RWPE2 (cell line): ENCODE measurements at regions not wholly inside any gene's neighbourhood (a gene's known extent, or its start where the extent isn't known, plus 50 kb on each side); places are given as distances from the start of the nearest gene placed in this dataset.

Experiments
- ATAC-seq: fragments of 200-7000 bp; cut with Tn5 transposase; 3 replicates; pipeline ENCODE4 v1.9.1; 2021; ENCODE audit warnings: low read depth
- DNase-seq: peaks from one replicate; pipeline ENCODE4 v3.0.0-alpha.2; 2020; ENCODE audit warnings: low spot score
- H3K27ac ChIP-seq: fragments of 450-650 bp; 2 replicates; pipeline ENCODE4 v1.5.1; 2017; ENCODE audit warnings: mild to moderate bottlenecking; ENCODE audit not compliant: poor library complexity, severe bottlenecking
- H3K27me3 ChIP-seq: fragments of 250-450 bp; sonication (Bioruptor Pico); 2 replicates; pipeline ENCODE4 v1.5.1; 2021; ENCODE audit warnings: mild to moderate bottlenecking, moderate library complexity; ENCODE audit not compliant: insufficient read depth, poor library complexity, severe bottlenecking
- H3K36me3 ChIP-seq: fragments of 250-450 bp; sonication (Bioruptor Pico); 2 replicates; pipeline ENCODE4 v1.5.1; 2020; ENCODE audit warnings: low read depth, mild to moderate bottlenecking, moderate library complexity
- H3K4me1 ChIP-seq: fragments of 250-450 bp; sonication (Bioruptor Pico); 2 replicates; pipeline ENCODE4 v1.5.1; 2021; ENCODE audit warnings: mild to moderate bottlenecking, moderate library complexity; ENCODE audit not compliant: insufficient read depth, poor library complexity, severe bottlenecking
- H3K4me3 ChIP-seq: fragments of 250-450 bp; sonication (Bioruptor Pico); 2 replicates; pipeline ENCODE4 v1.5.1; 2021; ENCODE audit warnings: mild to moderate bottlenecking, moderate library complexity; ENCODE audit not compliant: severe bottlenecking
- H3K9me3 ChIP-seq: fragments of 250-450 bp; sonication (Bioruptor Pico); 2 replicates; pipeline ENCODE4 v1.5.1; 2021; ENCODE audit warnings: mild to moderate bottlenecking, moderate library complexity; ENCODE audit not compliant: severe bottlenecking
- TF ChIP-seq, protein P1 (sequence below): fragments of 450-650 bp; IDR thresholded peaks from one replicate; pipeline ENCODE4 v1.5.1; 2017; ENCODE audit warnings: mild to moderate bottlenecking, moderate library complexity; ENCODE audit not compliant: poor library complexity, severe bottlenecking

DNA sequence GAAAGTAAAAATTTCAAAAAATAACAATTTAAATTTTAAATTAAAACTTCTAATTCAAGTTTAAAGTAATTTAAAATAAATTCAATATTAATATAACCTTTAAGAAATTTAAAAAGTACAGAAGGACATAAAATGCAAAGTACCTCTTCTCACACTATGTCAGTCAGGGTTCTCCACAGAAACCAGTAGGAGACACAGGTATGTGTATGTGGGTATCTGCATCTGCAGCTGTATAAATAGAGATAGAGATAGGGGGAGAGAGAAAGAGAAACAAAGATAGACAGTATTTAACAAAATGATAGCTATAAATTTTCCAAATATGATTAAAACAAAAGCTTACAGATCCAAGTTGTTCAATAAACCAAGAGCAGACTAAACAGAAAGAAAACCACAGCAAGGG, 190.8 kb downstream of the ERMARD start:
- TF ChIP-seq, protein P1, sequence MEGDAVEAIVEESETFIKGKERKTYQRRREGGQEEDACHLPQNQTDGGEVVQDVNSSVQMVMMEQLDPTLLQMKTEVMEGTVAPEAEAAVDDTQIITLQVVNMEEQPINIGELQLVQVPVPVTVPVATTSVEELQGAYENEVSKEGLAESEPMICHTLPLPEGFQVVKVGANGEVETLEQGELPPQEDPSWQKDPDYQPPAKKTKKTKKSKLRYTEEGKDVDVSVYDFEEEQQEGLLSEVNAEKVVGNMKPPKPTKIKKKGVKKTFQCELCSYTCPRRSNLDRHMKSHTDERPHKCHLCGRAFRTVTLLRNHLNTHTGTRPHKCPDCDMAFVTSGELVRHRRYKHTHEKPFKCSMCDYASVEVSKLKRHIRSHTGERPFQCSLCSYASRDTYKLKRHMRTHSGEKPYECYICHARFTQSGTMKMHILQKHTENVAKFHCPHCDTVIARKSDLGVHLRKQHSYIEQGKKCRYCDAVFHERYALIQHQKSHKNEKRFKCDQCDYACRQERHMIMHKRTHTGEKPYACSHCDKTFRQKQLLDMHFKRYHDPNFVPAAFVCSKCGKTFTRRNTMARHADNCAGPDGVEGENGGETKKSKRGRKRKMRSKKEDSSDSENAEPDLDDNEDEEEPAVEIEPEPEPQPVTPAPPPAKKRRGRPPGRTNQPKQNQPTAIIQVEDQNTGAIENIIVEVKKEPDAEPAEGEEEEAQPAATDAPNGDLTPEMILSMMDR = no peak
- no peaks in the 10 kb centered on the region for H3K27me3 ChIP-seq

DNA sequence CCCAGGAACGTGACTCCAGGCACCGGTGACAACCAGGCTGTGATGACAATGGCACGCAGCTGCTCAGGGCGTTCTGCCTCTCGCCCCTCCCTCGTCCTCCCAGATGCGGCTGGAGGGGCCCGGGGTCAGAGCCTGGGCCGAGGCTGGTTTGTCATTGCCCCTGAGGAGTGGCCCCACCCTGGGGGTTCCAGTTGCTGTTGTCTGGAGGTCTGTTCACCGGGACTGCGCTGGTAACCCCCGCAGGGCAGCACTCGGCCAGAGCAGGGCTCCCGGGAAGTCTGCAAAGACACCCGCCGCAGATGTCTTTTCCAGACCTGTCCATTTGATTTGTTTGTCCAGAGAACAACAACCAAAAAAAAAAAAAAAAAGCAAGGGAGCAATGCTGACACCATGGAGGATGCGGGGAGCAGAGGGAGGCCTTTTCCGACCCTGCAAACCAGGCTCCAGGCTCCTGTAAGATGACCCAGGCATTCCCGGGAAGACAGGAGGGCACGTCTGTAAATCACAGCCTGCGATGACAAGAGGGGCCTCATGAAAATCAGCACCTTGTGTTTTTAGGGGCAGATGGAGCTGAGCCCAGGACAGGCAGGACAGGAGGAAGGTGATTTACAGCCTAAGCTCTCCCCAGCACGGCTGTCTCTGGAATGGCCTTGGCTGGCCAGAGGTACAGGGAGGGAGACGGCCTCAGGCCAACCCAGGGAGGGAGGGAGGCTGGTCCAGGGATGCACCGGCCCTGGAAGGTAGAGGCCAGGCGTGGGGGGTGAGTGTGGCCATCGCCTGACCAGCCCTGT, 189.3 kb downstream of the ERMARD start:
- no peaks in the 10 kb centered on the region for H3K36me3 ChIP-seq
- no peak overlapping the region for H3K4me3 ChIP-seq
- H3K27me3 ChIP-seq = no peaks in the 10 kb centered on the region
- TF ChIP-seq, protein P1 = no peak
- H3K27ac ChIP-seq = no peak overlapping the region
- no peak for DNase-seq
- no peaks in the 10 kb centered on the region for H3K4me1 ChIP-seq
- no peak for ATAC-seq
- no peaks in the 10 kb centered on the region for H3K9me3 ChIP-seq

More for the DNA sequence above, 190.8 kb downstream of the ERMARD start:
- H3K27ac ChIP-seq = no peak overlapping the region
- ATAC-seq (no peak), DNase-seq (no peak)
- no peaks in the 10 kb centered on the region for H3K4me1 ChIP-seq
- no peak overlapping the region for H3K4me3 ChIP-seq
- H3K9me3 ChIP-seq = no peaks in the 10 kb centered on the region
- no peaks in the 10 kb centered on the region for H3K36me3 ChIP-seq

DNA sequence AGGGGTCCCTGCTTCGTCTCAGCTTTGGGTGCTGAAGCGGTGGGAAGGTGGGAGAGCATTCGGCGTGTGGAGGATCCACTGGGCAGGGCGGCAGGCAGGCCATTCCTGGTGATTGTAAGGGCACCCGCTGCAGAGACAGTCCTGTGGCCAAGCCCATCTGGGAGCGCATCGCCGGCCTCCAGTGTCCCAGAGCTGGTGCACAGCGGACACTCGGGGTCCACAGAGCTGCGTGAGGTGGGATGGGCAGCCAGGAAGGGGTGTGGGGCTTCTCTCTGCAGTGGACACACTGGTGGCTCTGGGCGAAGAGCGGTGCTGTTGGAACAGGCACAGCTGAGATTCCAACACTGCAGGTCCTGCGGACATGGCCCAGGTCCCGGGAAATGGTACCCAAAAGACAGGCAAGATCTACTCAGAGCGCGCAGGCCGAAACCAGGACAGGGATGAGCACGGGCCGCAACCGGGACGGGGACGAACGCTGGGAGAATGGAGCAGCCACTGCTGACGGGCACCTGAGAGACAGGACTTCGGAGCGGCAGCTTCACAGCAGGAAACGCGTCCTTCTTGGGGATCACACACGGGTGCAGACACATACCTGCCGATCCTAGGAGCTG, 188.2 kb downstream of the ERMARD start:
- Histone ChIP-seq H3K9me3 (no peaks in the 10 kb centered on the region), H3K27me3 (no peaks in the 10 kb centered on the region), H3K27ac (no peak overlapping the region), H3K4me1 (no peaks in the 10 kb centered on the region), H3K36me3 (no peaks in the 10 kb centered on the region), H3K4me3 (no peak overlapping the region)
- DNase-seq = no peak
- TF ChIP-seq, protein P1 = no peak
- no peak for ATAC-seq

DNA sequence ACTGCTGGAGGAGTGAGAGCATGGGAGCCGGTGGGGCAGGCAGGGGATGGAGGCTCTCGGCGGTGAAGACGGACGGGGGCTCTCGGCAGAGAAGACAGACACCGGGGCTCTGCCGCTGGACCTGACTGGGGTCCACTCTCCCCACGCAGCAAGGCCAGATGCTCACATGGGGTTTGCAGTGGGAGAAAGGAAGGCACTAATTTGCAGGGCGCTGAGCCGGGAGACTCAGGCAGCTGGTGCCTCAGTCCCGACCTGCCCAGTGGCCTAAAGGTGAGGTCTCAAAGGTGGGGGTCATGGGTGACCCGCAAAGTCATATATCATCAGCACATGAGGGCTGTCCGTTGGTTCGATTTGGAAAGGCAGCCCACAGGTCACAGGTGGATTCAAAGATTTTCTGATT, 187.3 kb downstream of the ERMARD start:
- no peaks in the 10 kb centered on the region for H3K27me3 ChIP-seq

More for the DNA sequence above, 187.3 kb downstream of the ERMARD start:
- Histone ChIP-seq H3K4me3 (no peak overlapping the region), H3K27ac (no peak overlapping the region), H3K36me3 (no peaks in the 10 kb centered on the region), H3K4me1 (no peaks in the 10 kb centered on the region), H3K9me3 (no peaks in the 10 kb centered on the region)
- TF ChIP-seq, protein P1 = no peak
- DNase-seq (no peak), ATAC-seq (no peak)
